GM18505 (cell line): ENCODE measurements at regions not wholly inside any gene's neighbourhood (a gene's known extent, or its start where the extent isn't known, plus 50 kb on each side); places are given as distances from the start of the nearest gene placed in this dataset.
"Not testable (repeated sequence)": the region's sequence is repeated elsewhere in the genome, so short reads cannot be mapped to it uniquely, and the experiment has no call there.

Experiments used
- ATAC-seq: cut with Tn5 transposase; IDR thresholded peaks from one replicate; pipeline ENCODE4 v1.9.1; 2021; ENCODE audit not compliant: unreplicated experiment
- POLR2A ChIP-seq: IDR thresholded peaks from 4 replicates; pipeline ENCODE4 v1.6.1; 2011; ENCODE audit warnings: borderline replicate concordance; ENCODE audit not compliant: insufficient read depth, insufficient read length; ENCODE audit errors: extremely low read depth

GRCh38 chr11:21988477-21988876 is 204.4 kb upstream of the ANO5 start:
- peak; percentile 61 for ATAC-seq
- TF ChIP-seq POLR2A = no peak

DNA sequence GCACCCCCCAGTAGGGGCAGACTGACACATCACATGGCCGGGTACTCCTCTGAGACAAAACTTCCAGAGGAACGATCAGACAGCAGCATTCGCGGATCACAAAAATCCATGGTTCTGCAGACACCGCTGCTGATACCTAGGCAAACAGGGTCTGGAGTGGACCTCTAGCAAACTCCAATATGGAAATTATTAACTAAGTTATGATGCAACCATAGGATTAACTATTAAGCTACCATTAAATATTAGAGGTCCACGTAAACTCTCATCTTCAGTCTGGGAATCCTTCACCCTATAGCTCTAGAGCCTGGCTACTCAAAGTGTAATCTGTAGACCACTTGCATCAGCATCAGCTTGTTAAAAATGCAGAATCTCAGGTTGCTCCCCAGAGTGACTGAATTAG is 191.1 kb upstream of the ANO5 start:
- ATAC-seq = not testable (repeated sequence)

DNA sequence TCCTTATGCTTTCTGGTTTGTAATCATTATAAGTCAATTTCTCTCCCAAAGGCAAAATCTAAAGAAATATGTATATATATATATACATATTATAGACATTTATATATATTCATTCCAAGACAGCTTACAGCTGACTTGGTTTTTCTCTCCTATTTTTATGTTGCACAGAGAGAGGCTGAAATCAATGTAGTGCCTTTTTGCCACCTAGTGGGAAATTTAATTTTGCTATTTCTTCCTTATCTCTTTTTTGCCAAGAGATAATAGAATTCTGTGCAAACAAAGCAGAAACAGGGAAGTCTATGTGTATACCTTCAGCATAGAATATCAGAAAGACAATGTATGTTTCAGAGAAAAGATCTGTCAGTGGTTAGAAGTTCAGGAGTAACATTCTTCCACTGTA is 186.0 kb upstream of the ANO5 start:
- TF ChIP-seq POLR2A = no peak
- no peak for ATAC-seq

DNA sequence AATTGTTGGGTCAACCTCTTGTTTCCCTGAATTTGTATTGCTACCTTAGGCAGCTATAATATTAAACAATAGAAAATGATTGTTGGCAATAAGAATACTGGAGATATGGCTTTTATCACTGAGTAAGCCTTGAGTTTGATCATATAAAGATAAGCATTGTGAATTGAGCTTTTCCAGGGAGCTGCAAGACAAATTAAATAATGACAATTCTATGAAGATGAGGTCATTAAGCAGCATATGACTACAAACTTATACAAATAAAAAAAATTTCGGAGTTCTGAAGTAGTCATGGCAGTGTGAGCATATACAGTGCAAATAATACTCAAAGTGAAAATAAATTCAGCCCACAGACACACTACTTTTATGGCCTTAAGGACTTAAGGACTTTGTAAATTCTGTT is 161.1 kb upstream of the ANO5 start:
- TF ChIP-seq POLR2A = no peak
- ATAC-seq = no peak

DNA sequence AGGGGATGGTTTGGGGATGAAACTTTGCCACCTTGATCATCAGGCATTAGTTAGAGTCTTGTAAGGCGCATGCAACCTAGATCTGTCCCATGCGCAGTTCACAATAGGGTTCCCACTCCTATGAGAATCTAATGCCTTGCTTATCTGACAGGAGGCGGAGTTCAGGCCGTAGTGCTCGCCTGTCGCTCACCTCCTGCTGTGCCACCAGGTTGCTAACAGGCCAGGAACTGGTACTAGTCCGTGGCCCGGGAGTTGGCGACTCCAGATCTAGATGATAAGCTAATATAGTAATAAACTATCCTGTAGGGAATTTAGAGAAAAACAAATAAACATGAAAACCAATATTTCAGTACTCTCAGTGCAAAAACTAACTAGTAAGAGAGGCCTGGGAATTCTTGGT is 155.4 kb upstream of the ANO5 start:
- no peak for ATAC-seq
- TF ChIP-seq POLR2A = no peak

DNA sequence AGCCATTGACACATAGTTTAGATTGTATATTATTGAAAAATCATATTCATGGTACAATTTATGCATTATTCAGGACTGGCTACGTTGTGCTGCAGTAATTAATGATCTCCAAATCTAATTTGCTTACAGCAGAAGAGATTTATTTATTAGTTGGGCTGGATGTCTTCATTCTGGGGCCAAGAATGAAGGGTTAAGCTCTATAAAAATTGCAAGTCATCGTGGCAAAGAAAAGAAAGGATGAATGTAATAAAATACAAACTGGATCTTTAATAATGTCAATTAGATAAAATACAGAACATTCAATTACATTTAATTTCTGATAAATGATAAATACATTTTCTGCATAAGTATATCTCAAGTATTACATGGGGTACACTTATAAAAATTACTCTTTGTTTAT is 151.8 kb upstream of the ANO5 start:
- no peak for TF ChIP-seq POLR2A
- no peak for ATAC-seq

DNA sequence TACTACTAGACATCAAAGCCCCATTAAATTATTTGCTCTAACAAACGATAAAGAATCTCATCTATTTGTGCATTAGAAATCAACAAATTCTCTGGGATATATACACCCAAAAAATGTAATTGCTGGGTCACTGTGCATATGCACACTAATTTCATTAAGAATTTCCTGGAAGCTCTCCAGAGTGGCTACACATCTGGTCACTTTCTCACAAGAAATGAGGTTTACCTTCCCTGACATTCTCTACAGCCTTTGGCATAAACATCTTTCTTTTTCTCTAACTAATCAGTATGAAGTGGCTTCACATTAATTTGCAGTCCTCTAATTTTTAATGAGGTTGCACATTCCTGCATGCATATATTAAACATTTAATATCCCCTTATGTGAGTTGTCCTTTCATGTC is 150.8 kb upstream of the ANO5 start:
- ATAC-seq = no peak
- no peak for TF ChIP-seq POLR2A

- no peak for ATAC-seq
- no peak for TF ChIP-seq POLR2A
These were observed 148.8 kb upstream of the ANO5 start for GRCh38 chr11:22044126-22044525.

- TF ChIP-seq POLR2A = no peak
- ATAC-seq = no peak
These were observed 143.6 kb upstream of the ANO5 start for GRCh38 chr11:22049276-22049675.

- no peak for ATAC-seq
- TF ChIP-seq POLR2A = no peak
These were observed 127.4 kb upstream of the ANO5 start for GRCh38 chr11:22065472-22065871.

- no peak for TF ChIP-seq POLR2A
- ATAC-seq = no peak
These were observed 123.0 kb upstream of the ANO5 start for GRCh38 chr11:22069844-22070243.

DNA sequence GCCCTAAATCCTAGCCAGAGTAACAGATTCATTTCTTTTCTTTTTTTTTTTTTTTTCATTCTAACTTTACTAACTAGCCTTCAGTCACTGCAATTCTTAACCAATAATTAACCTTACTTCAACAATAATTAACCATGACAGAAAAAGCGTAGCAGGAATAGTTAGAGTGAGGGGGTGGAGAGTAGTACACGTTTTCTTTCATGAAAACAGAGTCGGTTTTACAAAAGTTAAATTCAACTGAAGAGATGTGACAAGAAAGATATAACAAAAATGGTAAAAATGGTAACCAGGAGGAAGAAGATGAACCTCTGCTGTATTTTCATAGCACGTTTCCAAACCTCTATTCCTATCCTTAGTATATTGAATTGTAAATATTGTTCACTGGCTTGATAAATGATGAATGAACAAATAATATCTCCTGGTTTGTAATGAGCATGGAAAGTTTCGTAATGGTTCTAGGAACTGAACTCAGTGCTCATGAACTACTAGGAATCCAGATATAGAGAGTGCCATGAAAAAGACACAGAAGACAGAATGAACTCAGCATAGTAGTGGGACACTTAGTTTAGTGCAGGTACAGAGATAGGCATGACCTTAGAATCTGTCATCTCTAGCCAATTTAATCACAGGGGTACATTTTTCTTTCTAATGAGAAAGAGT is 116.5 kb upstream of the ANO5 start:
- no peak for ATAC-seq
- no peak for TF ChIP-seq POLR2A

- TF ChIP-seq POLR2A = no peak
- ATAC-seq = no peak
These were observed 114.8 kb upstream of the ANO5 start for GRCh38 chr11:22078063-22078462.

DNA sequence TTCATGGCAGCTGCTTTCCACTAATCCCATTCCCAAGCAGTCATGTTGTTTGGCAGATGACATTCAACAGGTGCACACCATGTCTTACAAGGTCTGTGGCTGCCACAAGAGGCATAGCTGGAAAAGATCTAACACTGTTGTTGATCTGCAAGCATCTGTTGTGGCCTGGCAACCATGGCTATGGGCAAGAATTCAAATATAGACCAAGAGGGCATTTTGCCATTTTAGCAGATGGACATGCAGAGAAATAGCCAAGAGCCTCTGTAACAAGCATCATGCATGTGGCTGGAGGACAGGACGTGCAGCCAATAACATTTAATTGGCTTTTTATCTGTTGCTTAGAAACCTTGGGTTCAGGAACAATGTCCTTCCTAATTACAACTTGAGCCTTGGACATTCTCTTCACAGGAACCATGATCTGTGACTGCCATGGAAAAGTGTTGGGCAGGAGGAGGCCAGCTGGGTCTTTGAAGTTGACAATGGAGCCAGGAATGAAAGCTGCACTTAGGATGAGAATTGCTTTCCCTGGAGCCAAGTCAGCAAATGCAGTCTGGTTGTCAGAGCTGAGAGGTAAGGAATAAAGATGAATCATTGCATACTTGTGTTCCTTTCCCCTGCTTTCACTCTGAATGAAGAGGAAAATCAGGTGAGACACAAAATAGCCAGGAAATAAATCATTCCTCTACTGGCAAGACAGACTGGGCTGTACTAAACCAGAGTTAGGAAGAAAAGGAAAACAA is 113.6 kb upstream of the ANO5 start:
- ATAC-seq = no peak
- no peak for TF ChIP-seq POLR2A
